ENCODE measurements at regions not wholly inside any gene's neighbourhood (a gene's known extent, or its start where the extent isn't known, plus 50 kb on each side); places are given as distances from the start of the nearest gene placed in this dataset.
A peak's percentile ranks its signal among the peaks of the same experiment; 100 is the strongest.

DNA sequence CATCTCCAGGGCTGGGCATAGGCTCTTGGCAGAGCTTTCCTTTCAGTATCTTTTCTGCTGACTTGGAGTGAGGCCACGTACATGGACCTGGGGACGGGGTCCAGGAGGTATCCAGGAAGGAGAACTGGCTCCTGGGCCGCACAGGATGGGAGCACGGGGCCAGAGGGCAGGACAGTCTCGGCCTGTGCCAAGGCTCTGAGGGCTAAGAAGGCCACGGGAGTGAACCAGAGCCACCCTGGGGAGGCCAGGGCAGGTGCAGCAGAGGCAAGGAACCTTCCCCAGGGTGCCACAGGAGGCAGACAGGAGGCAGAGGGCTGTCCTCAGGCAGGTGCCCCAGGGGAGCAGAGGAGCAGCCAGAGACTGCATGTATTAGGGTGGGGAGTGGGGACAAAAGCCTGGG, 50.3 kb downstream of the PLXNA1 start:
- DNase-seq (ENCODE audit: low read depth) = no peak
- no peaks in the 10 kb centered on the region for H3K27me3 ChIP-seq (ENCODE audit: control insufficient read depth, insufficient read depth, low read length)
- POLR2A ChIA-PET = no interaction called here
- peaks cover 41% of the 10 kb centered on the region for H3K36me3 ChIP-seq (ENCODE audit: control insufficient read depth, insufficient read depth, low read length)
- CTCF ChIA-PET = no interaction called here
- TF ChIP-seq, protein P1, sequence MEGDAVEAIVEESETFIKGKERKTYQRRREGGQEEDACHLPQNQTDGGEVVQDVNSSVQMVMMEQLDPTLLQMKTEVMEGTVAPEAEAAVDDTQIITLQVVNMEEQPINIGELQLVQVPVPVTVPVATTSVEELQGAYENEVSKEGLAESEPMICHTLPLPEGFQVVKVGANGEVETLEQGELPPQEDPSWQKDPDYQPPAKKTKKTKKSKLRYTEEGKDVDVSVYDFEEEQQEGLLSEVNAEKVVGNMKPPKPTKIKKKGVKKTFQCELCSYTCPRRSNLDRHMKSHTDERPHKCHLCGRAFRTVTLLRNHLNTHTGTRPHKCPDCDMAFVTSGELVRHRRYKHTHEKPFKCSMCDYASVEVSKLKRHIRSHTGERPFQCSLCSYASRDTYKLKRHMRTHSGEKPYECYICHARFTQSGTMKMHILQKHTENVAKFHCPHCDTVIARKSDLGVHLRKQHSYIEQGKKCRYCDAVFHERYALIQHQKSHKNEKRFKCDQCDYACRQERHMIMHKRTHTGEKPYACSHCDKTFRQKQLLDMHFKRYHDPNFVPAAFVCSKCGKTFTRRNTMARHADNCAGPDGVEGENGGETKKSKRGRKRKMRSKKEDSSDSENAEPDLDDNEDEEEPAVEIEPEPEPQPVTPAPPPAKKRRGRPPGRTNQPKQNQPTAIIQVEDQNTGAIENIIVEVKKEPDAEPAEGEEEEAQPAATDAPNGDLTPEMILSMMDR (IDR thresholded peaks at IDR 0.05; ENCODE audit: insufficient read depth, low read depth, low read length) = no peak
- H3K4me3 ChIP-seq (ENCODE audit: low read depth, low read length) = no peak overlapping the region

- POLR2A ChIA-PET = no interaction called here
- H3K4me3 ChIP-seq (ENCODE audit: low read depth, low read length) = no peak overlapping the region
- no peak for DNase-seq (ENCODE audit: low read depth)
- TF ChIP-seq, protein P1 (IDR thresholded peaks at IDR 0.05; ENCODE audit: insufficient read depth, low read depth, low read length) = no peak
- CTCF ChIA-PET = no interaction called here
- peaks cover 41% of the 10 kb centered on the region for H3K36me3 ChIP-seq (ENCODE audit: control insufficient read depth, insufficient read depth, low read length)
- H3K27me3 ChIP-seq (ENCODE audit: control insufficient read depth, insufficient read depth, low read length) = no peaks in the 10 kb centered on the region
Measured at GRCh38 chr3:127033786-127034185, 50.9 kb downstream of the PLXNA1 start.

GRCh38 chr3:127034195-127034989, 51.5 kb downstream of the PLXNA1 start:
- H3K36me3 ChIP-seq (ENCODE audit: control insufficient read depth, insufficient read depth, low read length) = peaks cover 37% of the 10 kb centered on the region
- TF ChIP-seq, protein P1 (IDR thresholded peaks at IDR 0.05; ENCODE audit: insufficient read depth, low read depth, low read length) = no peak
- CTCF ChIA-PET = no interaction called here
- peaks cover 1% of the 10 kb centered on the region; the same call in 1 of the 2 replicates for H3K27me3 ChIP-seq (ENCODE audit: control insufficient read depth, insufficient read depth, low read length)
- POLR2A ChIA-PET = no interaction called here
- DNase-seq (ENCODE audit: low read depth) = no peak
- H3K4me3 ChIP-seq (ENCODE audit: low read depth, low read length) = no peak overlapping the region

GRCh38 chr3:127034990-127035652, 52.2 kb downstream of the PLXNA1 start:
- CTCF ChIA-PET = interaction anchor here (1.0 kb wide), 1 partner anchor 355 kb away, joined by 4 read pairs; no protein-coding TSS in a partner anchor
- TF ChIP-seq, protein P1 (IDR thresholded peaks at IDR 0.05; ENCODE audit: insufficient read depth, low read depth, low read length) = no peak
- Histone ChIP-seq H3K27me3 (ENCODE audit: control insufficient read depth, insufficient read depth, low read length) (peaks cover 4% of the 10 kb centered on the region; the same call in 1 of the 2 replicates), H3K36me3 (ENCODE audit: control insufficient read depth, insufficient read depth, low read length) (peaks cover 33% of the 10 kb centered on the region), H3K4me3 (ENCODE audit: low read depth, low read length) (no peak overlapping the region)
- DNase-seq (ENCODE audit: low read depth) = no peak
- POLR2A ChIA-PET = no interaction called here

GRCh38 chr3:127035677-127036076, 52.8 kb downstream of the PLXNA1 start:
- CTCF ChIA-PET = interaction anchor here (1.0 kb wide), 1 partner anchor 356 kb away, joined by 4 read pairs; no protein-coding TSS in a partner anchor
- POLR2A ChIA-PET = no interaction called here

More at GRCh38 chr3:127035677-127036076, 52.8 kb downstream of the PLXNA1 start:
- peak; percentile 14 for DNase-seq (ENCODE audit: low read depth)
- no peak overlapping the region for H3K4me3 ChIP-seq (ENCODE audit: low read depth, low read length)
- TF ChIP-seq, protein P1 (IDR thresholded peaks at IDR 0.05; ENCODE audit: insufficient read depth, low read depth, low read length) = no peak
- peaks cover 4% of the 10 kb centered on the region; the same call in 1 of the 2 replicates for H3K27me3 ChIP-seq (ENCODE audit: control insufficient read depth, insufficient read depth, low read length)
- peaks cover 28% of the 10 kb centered on the region for H3K36me3 ChIP-seq (ENCODE audit: control insufficient read depth, insufficient read depth, low read length)

Measured in BJ (cell line).